ENCODE measurements at regions not wholly inside any gene's neighbourhood (a gene's known extent, or its start where the extent isn't known, plus 50 kb on each side); places are given as distances from the start of the nearest gene placed in this dataset.

DNA sequence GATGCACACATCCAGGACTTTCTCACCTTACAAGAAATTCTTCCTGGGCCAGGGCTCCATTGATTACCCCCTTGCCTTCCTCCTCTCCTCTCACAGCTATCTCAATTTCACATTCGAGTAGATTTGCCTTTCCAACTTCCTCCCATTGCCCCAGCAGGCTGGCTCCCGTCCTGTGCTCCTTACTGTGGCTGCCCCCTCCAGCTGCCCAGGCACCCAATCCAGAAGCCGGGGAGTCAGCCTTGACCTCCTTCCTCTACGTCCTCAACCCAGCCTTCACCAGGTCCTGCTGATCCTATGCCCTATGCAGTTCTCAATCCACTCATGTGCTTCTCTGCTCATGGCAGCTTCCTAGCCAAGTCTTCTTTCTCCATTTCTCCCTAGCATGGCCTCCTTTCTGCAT is 85.7 kb upstream of the GPR26 start:
- no peaks in the 10 kb centered on the region for H3K4me1 ChIP-seq (ENCODE audit: insufficient read depth, low read length)
- Mint-ChIP-seq H3K4me3 (no peak overlapping the region), H3K27ac (no peak overlapping the region), H3K36me3 (no peaks in the 10 kb centered on the region), H3K9me3 (no peaks in the 10 kb centered on the region), H3K4me1 (peaks cover 0 to 3% (median 0%) of the 10 kb centered on the region in 4 donors), H3K27me3 (peaks cover 33 to 50% of the 10 kb centered on the region in 2 donors)
- peaks cover 3% of the 10 kb centered on the region for H3K27me3 ChIP-seq (ENCODE audit: insufficient read depth, low read length)
- intact Hi-C loops (cut with micrococcal nuclease) = no loop called here
- POLR2A ChIA-PET (ENCODE audit: partially characterized antibody) = no interaction called here
- CTCF ChIA-PET (ENCODE audit: partially characterized antibody) = interaction anchor here (1.2 to 2.4 kb wide), 3 partner anchors 17 to 813 kb away, joined by 3 to 7 read pairs (median 3); no protein-coding TSS in a partner anchor
- no peak for DNase-seq
- no peaks in the 10 kb centered on the region for H3K9me3 ChIP-seq (ENCODE audit: control insufficient read depth in 1 of 2, low read length in 2 of 2)
- H3K36me3 ChIP-seq (ENCODE audit: insufficient read depth, low read length) = no peaks in the 10 kb centered on the region
- H3K4me3 ChIP-seq (ENCODE audit: low read length in 2 of 2) = no peak overlapping the region
- H3K27ac ChIP-seq (ENCODE audit: low read depth, low read length) = no peak overlapping the region

DNA sequence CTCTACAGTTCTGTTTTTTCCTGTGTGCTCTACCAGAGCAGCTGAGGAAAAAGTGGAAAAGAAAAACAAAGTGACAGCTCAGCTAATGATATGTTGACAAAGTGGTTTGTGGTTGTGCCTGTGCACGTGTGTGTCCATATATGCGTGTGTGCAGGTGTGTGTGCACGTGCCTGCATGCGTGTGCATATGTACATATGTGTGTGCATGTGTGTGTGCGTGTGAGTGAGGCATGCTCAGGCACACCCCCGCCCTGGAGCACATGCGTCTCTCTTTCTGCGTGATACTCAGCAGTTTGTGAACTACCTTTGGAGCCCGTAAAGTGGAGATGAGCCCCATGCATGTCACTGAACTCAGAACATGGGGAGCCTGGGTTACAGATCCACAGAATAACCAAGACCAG is 84.5 kb upstream of the GPR26 start:
- CTCF ChIA-PET (ENCODE audit: partially characterized antibody) = interaction anchor here (1.0 to 2.4 kb wide), 6 partner anchors 9 to 811 kb away, joined by 3 to 7 read pairs (median 3); no protein-coding TSS in a partner anchor
- peaks cover 31 to 46% of the 10 kb centered on the region in 2 donors for H3K27me3 Mint-ChIP-seq

DNA sequence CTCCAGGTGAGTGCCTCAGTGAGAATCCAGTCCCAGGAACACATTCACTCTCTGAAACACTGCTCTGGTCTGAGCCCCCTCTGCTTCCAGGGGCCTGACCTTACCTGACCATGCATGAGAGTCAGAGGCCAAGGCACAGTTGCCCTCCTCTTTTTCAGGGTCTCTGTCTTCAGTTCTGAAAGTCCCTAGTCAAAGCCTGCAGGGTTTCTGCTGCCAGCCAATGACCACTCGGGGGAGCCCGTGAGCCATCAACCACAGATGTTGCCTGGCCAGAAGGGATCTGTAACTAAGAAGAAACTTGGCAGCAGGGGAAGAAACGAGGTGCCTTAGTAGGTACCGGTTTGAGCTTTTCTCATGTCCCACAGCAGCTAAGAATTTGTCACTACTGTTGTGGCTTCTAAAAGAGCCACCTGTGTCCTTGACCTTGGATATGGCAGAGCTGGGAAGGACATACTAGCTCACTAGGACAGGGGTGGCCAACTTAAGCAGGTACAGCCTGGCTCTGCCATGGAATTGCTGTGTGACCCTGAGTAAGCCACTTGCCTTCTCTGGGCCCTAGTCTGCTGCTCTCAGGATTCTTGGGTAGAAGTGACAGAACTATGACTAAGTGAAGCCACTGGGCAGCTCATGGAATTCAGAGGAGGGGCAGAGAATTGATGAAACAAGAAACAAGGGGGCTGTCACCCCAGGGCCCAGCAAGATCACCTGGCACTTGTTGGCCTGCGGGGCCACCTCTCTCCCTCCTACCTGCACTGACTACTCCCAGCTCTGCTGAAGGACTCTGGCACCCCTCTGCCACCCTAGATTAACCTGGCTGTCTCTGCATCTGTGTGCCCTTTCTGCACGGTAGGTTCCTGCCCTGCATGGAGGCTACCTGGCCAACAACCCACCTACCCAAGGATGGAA is 83.8 kb upstream of the GPR26 start:
- peaks cover 31 to 46% of the 10 kb centered on the region in 2 donors for H3K27me3 Mint-ChIP-seq
- CTCF ChIA-PET (ENCODE audit: partially characterized antibody) = interaction anchor here (1.0 to 2.1 kb wide), 4 partner anchors 8 to 384 kb away, joined by 3 to 10 read pairs (median 4); no protein-coding TSS in a partner anchor

More for the DNA sequence above, 84.5 kb upstream of the GPR26 start:
- H3K4me1 ChIP-seq (ENCODE audit: insufficient read depth, low read length) = no peaks in the 10 kb centered on the region
- no peak overlapping the region for H3K4me3 ChIP-seq (ENCODE audit: low read length in 2 of 2)
- no peaks in the 10 kb centered on the region for H3K9me3 ChIP-seq (ENCODE audit: control insufficient read depth in 1 of 2, low read length in 2 of 2)
- Mint-ChIP-seq H3K4me3 (no peak overlapping the region), H3K4me1 (peaks cover 0 to 3% (median 0%) of the 10 kb centered on the region in 4 donors), H3K27ac (no peak overlapping the region), H3K9me3 (no peaks in the 10 kb centered on the region), H3K36me3 (no peaks in the 10 kb centered on the region)
- DNase-seq = no peak
- no peaks in the 10 kb centered on the region for H3K36me3 ChIP-seq (ENCODE audit: insufficient read depth, low read length)
- peaks cover 3% of the 10 kb centered on the region for H3K27me3 ChIP-seq (ENCODE audit: insufficient read depth, low read length)
- H3K27ac ChIP-seq (ENCODE audit: low read depth, low read length) = no peak overlapping the region
- intact Hi-C loops (cut with micrococcal nuclease) = no loop called here
- POLR2A ChIA-PET (ENCODE audit: partially characterized antibody) = no interaction called here

DNA sequence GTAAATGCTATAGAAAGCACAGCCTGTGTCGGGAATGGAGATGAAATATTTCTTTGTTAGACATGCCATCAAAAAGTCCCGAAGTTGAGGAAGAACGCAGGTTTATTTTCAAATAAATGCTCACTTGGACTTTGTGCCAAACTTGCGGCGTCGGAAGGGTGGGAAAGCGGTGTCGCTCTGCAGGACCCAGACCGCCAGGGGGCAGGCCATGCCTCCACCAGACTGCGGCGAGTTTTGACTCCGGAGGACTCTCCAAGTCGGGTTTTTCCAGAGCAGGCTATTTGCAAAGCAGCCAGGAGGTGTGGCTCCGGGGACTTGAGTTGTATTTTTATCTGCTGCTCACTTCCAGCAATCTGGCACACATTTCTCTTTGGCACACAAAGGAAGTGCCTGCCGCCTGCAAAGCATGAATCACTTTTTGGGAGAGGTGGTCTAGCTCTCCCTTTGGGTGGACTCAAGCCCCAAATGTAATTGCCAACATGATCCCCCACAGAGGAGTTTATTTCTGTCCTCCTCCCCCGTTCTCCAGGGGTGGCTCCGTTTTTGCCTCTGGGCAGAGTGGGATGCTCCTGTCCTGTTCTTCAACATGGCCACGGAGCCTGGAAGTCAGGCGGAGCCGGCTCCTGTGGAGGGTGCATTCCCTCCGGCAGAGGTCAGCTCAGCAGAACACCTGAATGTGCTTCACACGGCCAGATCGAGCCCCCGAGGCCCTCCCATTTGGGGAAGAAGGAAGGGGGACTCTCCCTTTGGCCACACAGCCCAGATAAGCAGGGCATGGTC is 82.3 kb upstream of the GPR26 start:
- H3K4me1 ChIP-seq (ENCODE audit: insufficient read depth, low read length) = no peaks in the 10 kb centered on the region
- no peaks in the 10 kb centered on the region for H3K36me3 ChIP-seq (ENCODE audit: insufficient read depth, low read length)
- intact Hi-C loops (cut with micrococcal nuclease) = no loop called here
- Mint-ChIP-seq H3K27me3 (peaks cover 29 to 44% of the 10 kb centered on the region in 2 donors), H3K4me1 (no peaks in the 10 kb centered on the region), H3K9me3 (no peaks in the 10 kb centered on the region), H3K36me3 (no peaks in the 10 kb centered on the region), H3K27ac (no peak overlapping the region), H3K4me3 (no peak overlapping the region)
- CTCF ChIA-PET (ENCODE audit: partially characterized antibody) = interaction anchor here (2.1 kb wide), 2 partner anchors 10 to 805 kb away, joined by 6 to 10 read pairs; no protein-coding TSS in a partner anchor
- no peaks in the 10 kb centered on the region for H3K9me3 ChIP-seq (ENCODE audit: control insufficient read depth in 1 of 2, low read length in 2 of 2)
- POLR2A ChIA-PET (ENCODE audit: partially characterized antibody) = no interaction called here
- no peak overlapping the region for H3K4me3 ChIP-seq (ENCODE audit: low read length in 2 of 2)
- H3K27ac ChIP-seq (ENCODE audit: low read depth, low read length) = no peak overlapping the region
- peaks cover 3% of the 10 kb centered on the region for H3K27me3 ChIP-seq (ENCODE audit: insufficient read depth, low read length)
- DNase-seq = peak in 1 of 5 donors; percentile 6

More for the DNA sequence above, 83.8 kb upstream of the GPR26 start:
- Mint-ChIP-seq H3K9me3 (no peaks in the 10 kb centered on the region), H3K4me1 (peaks cover 0 to 1% (median 0%) of the 10 kb centered on the region in 4 donors), H3K4me3 (no peak overlapping the region), H3K27ac (peak overlapping the region in 1 of 7 donors; percentile 18), H3K36me3 (no peaks in the 10 kb centered on the region)
- Histone ChIP-seq H3K36me3 (ENCODE audit: insufficient read depth, low read length) (no peaks in the 10 kb centered on the region), H3K4me3 (ENCODE audit: low read length in 2 of 2) (no peak overlapping the region), H3K4me1 (ENCODE audit: insufficient read depth, low read length) (no peaks in the 10 kb centered on the region), H3K9me3 (ENCODE audit: control insufficient read depth in 1 of 2, low read length in 2 of 2) (no peaks in the 10 kb centered on the region), H3K27me3 (ENCODE audit: insufficient read depth, low read length) (peaks cover 3% of the 10 kb centered on the region), H3K27ac (ENCODE audit: low read depth, low read length) (no peak overlapping the region)
- intact Hi-C loops (cut with micrococcal nuclease) = no loop called here
- POLR2A ChIA-PET (ENCODE audit: partially characterized antibody) = no interaction called here
- peak in 4 of 5 donors; percentile 33 to 47 (median 36) for DNase-seq

DNA sequence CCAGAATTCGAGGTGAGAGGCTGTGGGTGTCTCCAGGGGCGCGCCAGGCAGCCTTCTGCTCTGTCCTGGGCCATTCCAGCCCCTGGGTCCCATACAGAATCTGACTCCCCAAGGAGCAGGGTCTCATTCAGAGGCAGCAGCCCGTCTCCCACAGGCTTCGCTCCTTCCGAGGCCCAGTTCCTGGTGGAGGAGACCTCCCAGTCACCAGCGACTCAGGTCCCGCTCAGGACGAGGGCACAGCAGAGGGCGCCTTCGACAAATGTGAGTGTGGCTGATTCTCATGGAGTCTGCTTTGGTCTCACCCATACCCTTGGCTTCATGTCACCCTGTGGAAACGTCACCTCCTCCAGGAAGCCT is 81.8 kb upstream of the GPR26 start:
- Histone ChIP-seq H3K27me3 (ENCODE audit: insufficient read depth, low read length) (peaks cover 3% of the 10 kb centered on the region), H3K27ac (ENCODE audit: low read depth, low read length) (no peak overlapping the region), H3K4me3 (ENCODE audit: low read length in 2 of 2) (no peak overlapping the region), H3K9me3 (ENCODE audit: control insufficient read depth in 1 of 2, low read length in 2 of 2) (no peaks in the 10 kb centered on the region), H3K36me3 (ENCODE audit: insufficient read depth, low read length) (no peaks in the 10 kb centered on the region), H3K4me1 (ENCODE audit: insufficient read depth, low read length) (no peaks in the 10 kb centered on the region)
- Mint-ChIP-seq H3K27ac (no peak overlapping the region), H3K27me3 (peaks cover 28 to 40% of the 10 kb centered on the region in 2 donors), H3K36me3 (no peaks in the 10 kb centered on the region), H3K4me1 (no peaks in the 10 kb centered on the region), H3K4me3 (no peak overlapping the region), H3K9me3 (no peaks in the 10 kb centered on the region)
- no peak for DNase-seq
- POLR2A ChIA-PET (ENCODE audit: partially characterized antibody) = no interaction called here
- CTCF ChIA-PET (ENCODE audit: partially characterized antibody) = interaction anchor here (2.1 kb wide), 2 partner anchors 10 to 804 kb away, joined by 6 to 7 read pairs; no protein-coding TSS in a partner anchor
- intact Hi-C loops (cut with micrococcal nuclease) = no loop called here

DNA sequence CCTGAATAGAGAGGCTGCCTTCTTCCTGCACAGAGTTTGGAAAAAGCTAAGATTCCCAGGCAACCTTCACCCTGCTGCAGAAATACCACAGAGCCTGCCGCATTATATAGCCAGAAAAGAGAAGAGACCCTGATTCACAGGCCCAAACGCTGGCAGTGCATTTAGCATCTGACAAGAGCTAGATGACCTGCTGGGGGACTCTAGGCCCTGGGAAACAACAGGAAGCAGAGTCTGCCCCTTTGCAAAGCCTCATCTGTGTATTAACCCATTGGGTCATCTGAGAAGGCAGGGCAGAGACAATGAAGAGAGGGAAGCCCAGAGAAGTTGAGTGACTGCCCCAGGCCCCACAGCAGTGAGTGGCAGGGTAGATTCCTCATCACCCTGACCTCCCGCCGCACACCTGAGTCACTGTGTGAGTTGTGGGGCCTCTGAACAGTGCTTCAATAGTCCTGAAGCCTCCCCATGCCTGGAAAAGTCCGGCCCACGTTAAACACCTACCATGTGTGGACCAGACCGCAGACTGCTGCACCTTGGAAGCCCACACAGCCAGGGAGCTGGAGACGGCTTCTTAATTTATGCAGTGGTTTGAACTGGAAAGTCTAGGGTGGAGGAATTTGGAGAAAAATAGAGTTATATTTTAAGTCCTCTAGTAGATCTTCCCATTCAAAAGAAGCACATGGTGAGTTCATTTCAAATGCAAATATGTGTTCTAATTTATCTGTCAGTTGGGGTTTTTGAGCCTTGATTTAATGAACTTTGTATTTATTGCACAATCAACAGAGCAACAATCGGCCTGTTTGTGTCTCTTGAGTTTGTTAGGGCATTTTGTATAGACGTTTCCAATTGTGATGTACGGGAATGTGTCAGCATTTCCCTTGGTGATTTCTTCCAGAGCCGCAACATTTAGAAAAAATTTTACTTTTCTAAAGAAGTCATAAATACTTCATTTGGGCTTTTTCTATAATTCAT is 80.4 kb upstream of the GPR26 start:
- ChIA-PET POLR2A (ENCODE audit: partially characterized antibody) (no interaction called here), CTCF (ENCODE audit: partially characterized antibody) (interaction anchor here (1.7 to 2.1 kb wide), 3 partner anchors 9 to 803 kb away, joined by 4 to 7 read pairs (median 6); no protein-coding TSS in a partner anchor)
- Histone ChIP-seq H3K4me3 (ENCODE audit: low read length in 2 of 2) (no peak overlapping the region), H3K4me1 (ENCODE audit: insufficient read depth, low read length) (no peaks in the 10 kb centered on the region), H3K27ac (ENCODE audit: low read depth, low read length) (no peak overlapping the region), H3K36me3 (ENCODE audit: insufficient read depth, low read length) (no peaks in the 10 kb centered on the region), H3K9me3 (ENCODE audit: control insufficient read depth in 1 of 2, low read length in 2 of 2) (no peaks in the 10 kb centered on the region), H3K27me3 (ENCODE audit: insufficient read depth, low read length) (peaks cover 3% of the 10 kb centered on the region)
- Mint-ChIP-seq H3K36me3 (no peaks in the 10 kb centered on the region), H3K4me1 (no peaks in the 10 kb centered on the region), H3K4me3 (no peak overlapping the region), H3K9me3 (no peaks in the 10 kb centered on the region), H3K27me3 (peaks cover 27 to 36% of the 10 kb centered on the region in 2 donors), H3K27ac (no peak overlapping the region)
- no peak for DNase-seq
- intact Hi-C loops (cut with micrococcal nuclease) = no loop called here
